ENCODE measurements at regions not wholly inside any gene's neighbourhood (a gene's known extent, or its start where the extent isn't known, plus 50 kb on each side); places are given as distances from the start of the nearest gene placed in this dataset.
A peak's percentile ranks its signal among the peaks of the same experiment; 100 is the strongest.
"Not testable (repeated sequence)": the region's sequence is repeated elsewhere in the genome, so short reads cannot be mapped to it uniquely, and the experiment has no call there.

- peak; percentile 72 for DNase-seq
Observed at GRCh38 chr16:48054881-48055601, 100.8 kb downstream of the ABCC12 start.

GRCh38 chr16:48053418-48053745 lies 102.4 kb downstream of the ABCC12 start:
- no peak for DNase-seq

GRCh38 chr16:48052731-48053417 lies 102.9 kb downstream of the ABCC12 start:
- DNase-seq: no peak

GRCh38 chr16:48050871-48051270 lies 104.9 kb downstream of the ABCC12 start:
- no peak for DNase-seq

- DNase-seq: peak; percentile 10
Observed at GRCh38 chr16:48049847-48050246, 105.9 kb downstream of the ABCC12 start.

GRCh38 chr16:48047720-48048119 lies 108.1 kb downstream of the ABCC12 start:
- DNase-seq: no peak

GRCh38 chr16:48047241-48047640 lies 108.6 kb downstream of the ABCC12 start:
- DNase-seq: no peak

GRCh38 chr16:48044117-48044516 lies 111.7 kb downstream of the ABCC12 start:
- DNase-seq: no peak

GRCh38 chr16:48041981-48042421 lies 113.8 kb downstream of the ABCC12 start:
- peak; percentile 34 for DNase-seq

- no peak for DNase-seq
Observed at GRCh38 chr16:48035142-48035541, 120.7 kb downstream of the ABCC12 start.

- no peak for DNase-seq
Observed at GRCh38 chr16:48030926-48031325, 124.9 kb downstream of the ABCC12 start.

GRCh38 chr16:48029768-48030167 lies 126.0 kb downstream of the ABCC12 start:
- no peak for DNase-seq

GRCh38 chr16:48025359-48025758 lies 130.4 kb downstream of the ABCC12 start:
- DNase-seq: no peak

GRCh38 chr16:48024042-48024441 lies 131.8 kb downstream of the ABCC12 start:
- DNase-seq: no peak

GRCh38 chr16:48022496-48022895 lies 133.3 kb downstream of the ABCC12 start:
- no peak for DNase-seq

GRCh38 chr16:48020617-48021016 lies 135.2 kb downstream of the ABCC12 start:
- not testable (repeated sequence) for DNase-seq

GRCh38 chr16:48014349-48015135 lies 141.3 kb downstream of the ABCC12 start:
- DNase-seq: peak; percentile 38

GRCh38 chr16:48013491-48013901 lies 142.3 kb downstream of the ABCC12 start:
- no peak for DNase-seq

GRCh38 chr16:48011878-48012658 lies 143.7 kb downstream of the ABCC12 start:
- DNase-seq: no peak

GRCh38 chr16:48011466-48011865 lies 144.3 kb downstream of the ABCC12 start:
- DNase-seq: no peak

GRCh38 chr16:48008011-48008525 lies 147.7 kb downstream of the ABCC12 start:
- DNase-seq: no peak

GRCh38 chr16:48004141-48004695 lies 151.6 kb downstream of the ABCC12 start:
- DNase-seq: no peak
